Activated naive CD8-positive, alpha-beta T cell treated with anti-CD3 and anti-CD28 coated beads for 36 hours (primary cell): ENCODE measurements at regions not wholly inside any gene's neighbourhood (a gene's known extent, or its start where the extent isn't known, plus 50 kb on each side); places are given as distances from the start of the nearest gene placed in this dataset.

Experiments
- DNase-seq: peaks from one replicate; pipeline ENCODE4 v3.0.0; 2021
- H3K27ac Mint-ChIP-seq: one replicate; pipeline ENCODE4 v1.8.0; 2022; ENCODE audit warnings: mild to moderate bottlenecking, moderate library complexity, mixed read lengths
- H3K27me3 Mint-ChIP-seq: one replicate; pipeline ENCODE4 v1.8.0; 2022; ENCODE audit warnings: mild to moderate bottlenecking, mixed read lengths
- H3K36me3 Mint-ChIP-seq: one replicate; pipeline ENCODE4 v1.8.0; 2021; ENCODE audit warnings: mild to moderate bottlenecking, mixed read lengths
- H3K4me1 Mint-ChIP-seq: one replicate; pipeline ENCODE4 v1.8.0; 2021; ENCODE audit warnings: mixed read lengths
- H3K4me3 Mint-ChIP-seq: one replicate; pipeline ENCODE4 v1.8.0; 2022; ENCODE audit warnings: mild to moderate bottlenecking, moderate library complexity, mixed read lengths
- H3K9me3 Mint-ChIP-seq: one replicate; pipeline ENCODE4 v1.8.0; 2022; ENCODE audit warnings: mixed read lengths

DNA sequence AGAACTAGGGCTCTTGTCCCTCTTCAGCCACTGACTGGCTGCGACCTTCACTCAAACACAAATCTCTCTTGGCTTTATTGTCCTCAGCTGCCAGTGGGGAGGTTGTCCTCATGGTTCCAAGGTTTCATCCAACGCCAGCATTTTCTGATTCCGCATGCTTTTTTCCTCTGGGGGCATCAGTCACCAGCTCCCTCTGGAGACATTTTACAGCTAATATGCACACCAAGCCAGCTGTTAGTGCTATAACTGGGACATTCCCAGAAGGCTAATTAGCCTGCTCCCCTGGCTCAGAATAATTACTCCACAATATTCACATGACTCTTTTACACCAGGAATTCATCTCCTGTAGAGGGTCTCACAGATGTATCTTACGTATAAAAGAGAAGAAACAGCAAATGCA is 193.6 kb upstream of the ANKRD55 start:
- peaks cover 2% of the 10 kb centered on the region for H3K4me1 Mint-ChIP-seq
- peaks cover 6% of the 10 kb centered on the region for H3K9me3 Mint-ChIP-seq
- no peaks in the 10 kb centered on the region for H3K27me3 Mint-ChIP-seq
- H3K36me3 Mint-ChIP-seq, result peaks cover 2% of the 10 kb centered on the region
- no peak for DNase-seq
- no peak overlapping the region for H3K4me3 Mint-ChIP-seq
- no peak overlapping the region for H3K27ac Mint-ChIP-seq

GRCh38 chr5:56422076-56422762 is 189.1 kb upstream of the ANKRD55 start:
- Mint-ChIP-seq H3K4me1 (no peaks in the 10 kb centered on the region), H3K27ac (no peak overlapping the region)

DNA sequence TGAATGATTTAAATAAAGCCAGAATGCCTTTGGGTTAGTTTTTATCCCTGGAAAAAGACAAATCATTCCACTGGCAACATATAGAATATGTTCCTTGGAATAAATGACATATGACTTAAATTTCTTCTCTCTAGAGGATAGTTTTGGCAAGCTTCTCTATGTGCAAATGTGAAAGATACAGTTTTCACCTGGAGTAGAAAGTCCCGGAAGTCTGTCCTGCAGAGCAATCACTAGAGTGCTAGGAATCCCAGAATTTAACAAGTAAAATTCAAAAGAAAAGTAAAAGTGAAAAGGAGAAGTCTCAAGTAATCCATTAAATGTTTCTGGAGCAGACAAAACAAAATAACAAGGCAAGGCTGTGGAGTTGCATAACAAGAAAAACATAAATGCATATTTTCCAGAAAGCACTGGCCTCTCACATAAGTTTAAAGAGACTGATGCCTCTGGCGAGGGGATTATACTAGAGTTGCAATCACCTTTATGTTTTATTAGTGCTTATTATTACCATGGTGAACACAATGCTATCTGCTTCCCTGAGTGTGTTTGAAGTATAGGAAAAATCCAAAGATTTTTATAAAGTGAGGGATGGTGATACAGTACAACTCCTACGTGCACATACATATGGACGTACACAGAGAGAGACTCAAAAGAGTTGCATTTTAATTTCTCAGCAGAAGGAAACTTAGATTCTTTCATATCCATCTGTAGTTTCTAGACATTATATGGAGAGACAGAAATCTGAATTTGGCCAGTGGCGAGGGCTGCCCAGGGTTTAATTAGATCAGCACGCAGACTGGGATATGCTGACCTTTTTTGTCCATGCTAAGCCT is 188.3 kb upstream of the ANKRD55 start:
- Mint-ChIP-seq H3K27ac (no peak overlapping the region), H3K9me3 (peaks cover 29% of the 10 kb centered on the region), H3K4me1 (no peaks in the 10 kb centered on the region), H3K4me3 (no peak overlapping the region), H3K27me3 (no peaks in the 10 kb centered on the region), H3K36me3 (peaks cover 2% of the 10 kb centered on the region)
- DNase-seq, result no peak

More at GRCh38 chr5:56422076-56422762, 189.1 kb upstream of the ANKRD55 start:
- Mint-ChIP-seq H3K9me3 (peaks cover 29% of the 10 kb centered on the region), H3K27me3 (no peaks in the 10 kb centered on the region), H3K36me3 (peaks cover 2% of the 10 kb centered on the region), H3K4me3 (no peak overlapping the region)
- DNase-seq, result no peak

DNA sequence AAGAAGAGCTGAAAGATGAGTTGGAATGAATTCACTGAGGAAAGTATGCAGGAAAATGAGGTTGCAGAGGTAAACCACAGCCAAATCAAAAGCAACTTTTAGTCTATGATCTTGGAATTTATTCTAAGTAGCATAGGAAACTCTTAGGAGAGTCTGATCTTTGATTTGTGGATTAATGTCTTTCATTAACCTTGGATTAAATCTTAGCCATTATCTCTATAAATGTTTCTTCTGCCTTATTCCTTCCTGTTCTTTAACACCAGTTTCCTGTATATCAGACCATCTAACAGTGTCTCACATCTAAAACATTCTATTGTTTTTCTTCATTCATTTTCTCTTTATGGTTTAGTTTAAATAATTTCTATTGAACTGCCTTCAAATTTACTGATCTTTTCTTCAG is 187.2 kb upstream of the ANKRD55 start:
- no peaks in the 10 kb centered on the region for H3K27me3 Mint-ChIP-seq
- H3K4me3 Mint-ChIP-seq, result no peak overlapping the region
- no peak overlapping the region for H3K27ac Mint-ChIP-seq
- H3K4me1 Mint-ChIP-seq, result peaks cover 2% of the 10 kb centered on the region
- no peaks in the 10 kb centered on the region for H3K36me3 Mint-ChIP-seq
- no peak for DNase-seq
- H3K9me3 Mint-ChIP-seq, result peaks cover 29% of the 10 kb centered on the region

DNA sequence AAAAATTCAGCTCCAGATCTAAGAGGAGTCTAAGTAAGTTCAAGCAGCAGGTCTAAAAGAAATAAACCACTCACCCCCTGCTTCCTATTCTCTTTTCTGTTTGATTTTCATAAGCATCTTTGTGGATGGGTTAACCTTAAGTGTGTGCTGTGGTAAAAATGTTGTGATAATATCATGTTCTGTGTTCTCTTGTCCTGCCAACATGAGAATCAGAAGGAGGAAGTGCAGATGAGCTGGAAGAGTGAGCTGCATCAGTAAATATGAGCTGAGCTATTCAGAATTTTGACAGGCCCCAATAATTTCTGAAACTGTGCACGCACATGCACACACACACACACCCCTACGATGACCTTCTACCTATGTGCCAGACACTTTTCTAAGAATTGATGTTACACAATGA is 186.5 kb upstream of the ANKRD55 start:
- H3K27ac Mint-ChIP-seq, result no peak overlapping the region

DNA sequence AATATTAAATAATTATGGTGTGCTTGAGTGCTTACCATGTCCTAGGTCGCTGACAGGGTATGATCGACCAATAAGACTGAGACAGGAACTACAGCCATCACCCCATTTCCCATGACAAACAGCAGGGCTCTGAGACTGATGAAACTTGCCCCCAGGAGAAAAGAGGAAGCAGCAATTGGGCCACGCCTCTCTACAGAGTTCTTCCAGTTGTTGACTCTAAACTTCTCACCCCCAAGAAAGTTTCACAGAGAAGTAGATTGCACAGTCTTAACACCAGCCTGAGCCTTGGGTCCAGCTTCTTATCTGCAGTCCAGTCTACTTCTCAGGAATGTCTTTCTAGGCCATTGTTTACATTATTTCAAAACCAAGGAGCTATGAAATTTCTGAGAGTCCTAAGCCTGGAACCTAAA is 182.2 kb upstream of the ANKRD55 start:
- Mint-ChIP-seq H3K9me3 (peaks cover 12% of the 10 kb centered on the region), H3K27ac (no peak overlapping the region), H3K27me3 (no peaks in the 10 kb centered on the region), H3K4me1 (peaks cover 7% of the 10 kb centered on the region), H3K4me3 (no peak overlapping the region), H3K36me3 (no peaks in the 10 kb centered on the region)
- no peak for DNase-seq

More for the DNA sequence above, 186.5 kb upstream of the ANKRD55 start:
- Mint-ChIP-seq H3K9me3 (peaks cover 29% of the 10 kb centered on the region), H3K27me3 (no peaks in the 10 kb centered on the region), H3K36me3 (no peaks in the 10 kb centered on the region), H3K4me1 (peaks cover 5% of the 10 kb centered on the region), H3K4me3 (no peak overlapping the region)
- no peak for DNase-seq

GRCh38 chr5:56414066-56414465 is 180.9 kb upstream of the ANKRD55 start:
- H3K4me3 Mint-ChIP-seq, result no peak overlapping the region
- no peaks in the 10 kb centered on the region for H3K27me3 Mint-ChIP-seq
- peaks cover 7% of the 10 kb centered on the region for H3K4me1 Mint-ChIP-seq
- no peak overlapping the region for H3K27ac Mint-ChIP-seq
- H3K36me3 Mint-ChIP-seq, result no peaks in the 10 kb centered on the region
- DNase-seq, result no peak
- peaks cover 3% of the 10 kb centered on the region for H3K9me3 Mint-ChIP-seq

DNA sequence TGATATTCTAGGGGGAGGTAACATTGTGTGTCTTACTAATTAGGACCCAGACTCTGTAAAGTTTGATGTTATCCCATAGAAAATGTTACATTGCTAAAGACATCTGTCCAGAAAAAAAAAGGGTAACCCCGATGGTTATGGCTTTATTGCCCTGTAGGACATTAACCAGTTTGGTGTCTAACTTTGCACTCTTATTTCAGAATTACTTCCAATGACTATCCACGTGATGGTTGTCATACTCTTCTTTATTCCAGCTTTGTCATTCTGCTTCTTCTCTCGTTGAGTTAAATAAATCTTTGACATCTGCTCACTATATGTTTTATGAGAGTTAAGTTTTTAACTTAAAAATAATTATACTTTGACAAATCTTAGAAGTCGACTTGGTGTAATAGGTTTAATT is 180.4 kb upstream of the ANKRD55 start:
- Mint-ChIP-seq H3K4me3 (no peak overlapping the region), H3K36me3 (no peaks in the 10 kb centered on the region), H3K27ac (no peak overlapping the region), H3K9me3 (peaks cover 3% of the 10 kb centered on the region), H3K27me3 (no peaks in the 10 kb centered on the region), H3K4me1 (peaks cover 7% of the 10 kb centered on the region)
- no peak for DNase-seq

GRCh38 chr5:56412601-56413379 is 179.7 kb upstream of the ANKRD55 start:
- H3K27me3 Mint-ChIP-seq, result no peaks in the 10 kb centered on the region
- DNase-seq, result peak; percentile 2
- H3K27ac Mint-ChIP-seq, result no peak overlapping the region
- no peaks in the 10 kb centered on the region for H3K36me3 Mint-ChIP-seq
- H3K4me1 Mint-ChIP-seq, result peaks cover 7% of the 10 kb centered on the region
- no peak overlapping the region for H3K4me3 Mint-ChIP-seq
- H3K9me3 Mint-ChIP-seq, result no peaks in the 10 kb centered on the region

- Mint-ChIP-seq H3K27ac (no peak overlapping the region), H3K27me3 (no peaks in the 10 kb centered on the region), H3K4me1 (peaks cover 7% of the 10 kb centered on the region), H3K9me3 (no peaks in the 10 kb centered on the region), H3K4me3 (no peak overlapping the region), H3K36me3 (no peaks in the 10 kb centered on the region)
- no peak for DNase-seq
Observed at GRCh38 chr5:56410696-56411095, 177.6 kb upstream of the ANKRD55 start.

- H3K9me3 Mint-ChIP-seq, result no peaks in the 10 kb centered on the region
- no peak for DNase-seq
- H3K36me3 Mint-ChIP-seq, result no peaks in the 10 kb centered on the region
- H3K27ac Mint-ChIP-seq, result no peak overlapping the region
- H3K4me1 Mint-ChIP-seq, result peaks cover 2% of the 10 kb centered on the region
- H3K4me3 Mint-ChIP-seq, result no peak overlapping the region
- no peaks in the 10 kb centered on the region for H3K27me3 Mint-ChIP-seq
Observed at GRCh38 chr5:56409331-56410190, 176.4 kb upstream of the ANKRD55 start.

DNA sequence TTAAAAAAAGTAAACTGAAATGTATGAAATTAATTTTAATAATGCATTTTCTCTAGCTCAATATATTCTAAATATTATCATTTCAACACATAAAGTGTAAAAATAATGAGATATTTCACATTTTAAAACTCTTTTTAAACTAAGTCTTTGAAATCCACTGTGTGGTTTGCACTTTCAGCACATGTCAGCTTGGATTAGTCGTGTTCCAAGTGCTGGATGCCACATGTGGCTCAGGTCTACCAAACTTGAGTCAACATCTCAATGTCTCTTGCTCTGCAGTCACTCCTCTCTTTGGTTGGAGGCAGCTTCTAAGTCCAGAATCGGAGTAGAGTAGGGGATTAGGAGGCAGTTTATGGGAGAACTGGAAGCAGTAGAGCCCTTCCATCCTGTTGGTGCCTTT is 173.7 kb upstream of the ANKRD55 start:
- no peak overlapping the region for H3K27ac Mint-ChIP-seq
- H3K36me3 Mint-ChIP-seq, result no peaks in the 10 kb centered on the region
- no peaks in the 10 kb centered on the region for H3K27me3 Mint-ChIP-seq
- no peak for DNase-seq
- no peaks in the 10 kb centered on the region for H3K9me3 Mint-ChIP-seq
- no peak overlapping the region for H3K4me3 Mint-ChIP-seq
- H3K4me1 Mint-ChIP-seq, result no peaks in the 10 kb centered on the region

GRCh38 chr5:56406221-56406620 is 173.1 kb upstream of the ANKRD55 start:
- no peak for DNase-seq
- Mint-ChIP-seq H3K36me3 (no peaks in the 10 kb centered on the region), H3K27me3 (no peaks in the 10 kb centered on the region), H3K4me1 (no peaks in the 10 kb centered on the region), H3K27ac (no peak overlapping the region), H3K4me3 (no peak overlapping the region), H3K9me3 (no peaks in the 10 kb centered on the region)

DNA sequence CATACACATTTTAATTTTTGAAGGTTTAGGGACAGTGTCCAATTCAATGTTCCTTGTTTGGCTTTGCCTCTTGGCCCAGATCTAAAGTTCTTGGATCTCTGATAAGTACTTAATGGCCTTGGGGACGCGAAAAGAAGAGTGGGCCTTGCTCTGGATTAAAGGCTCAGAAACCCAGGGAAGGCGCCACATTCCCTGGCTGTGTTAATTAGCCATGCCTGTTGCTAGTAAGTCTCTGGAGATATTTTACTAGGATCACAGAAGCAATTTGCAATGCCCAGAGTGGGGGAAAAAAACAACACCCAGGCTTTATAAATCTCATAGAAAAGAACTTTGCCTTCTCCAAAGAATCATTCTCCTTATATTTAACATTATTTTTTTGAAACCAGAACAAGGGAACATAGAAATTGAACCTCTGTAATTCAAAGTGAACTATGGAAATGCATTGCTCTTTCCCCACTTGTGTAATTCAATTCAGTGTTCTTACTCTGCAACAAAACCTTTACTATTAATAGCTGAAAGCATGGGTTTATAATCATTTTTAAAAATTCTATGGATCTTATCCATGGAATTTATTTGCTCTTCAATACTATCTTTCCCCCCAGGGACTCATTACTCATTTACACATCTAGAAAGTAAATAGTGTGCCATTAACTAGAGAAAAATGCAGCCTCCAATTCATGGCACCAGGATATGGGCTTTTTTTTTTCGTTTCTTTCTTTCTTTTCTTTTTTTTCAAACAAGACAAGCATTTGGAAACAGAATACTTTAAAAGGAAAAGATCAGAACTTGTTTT is 172.2 kb upstream of the ANKRD55 start:
- no peak for DNase-seq
- H3K4me1 Mint-ChIP-seq, result no peaks in the 10 kb centered on the region
- no peaks in the 10 kb centered on the region for H3K27me3 Mint-ChIP-seq
- H3K27ac Mint-ChIP-seq, result no peak overlapping the region
- H3K36me3 Mint-ChIP-seq, result no peaks in the 10 kb centered on the region
- no peak overlapping the region for H3K4me3 Mint-ChIP-seq
- H3K9me3 Mint-ChIP-seq, result no peaks in the 10 kb centered on the region
